Keratinocyte (primary cell): ENCODE measurements at regions not wholly inside any gene's neighbourhood (a gene's known extent, or its start where the extent isn't known, plus 50 kb on each side); places are given as distances from the start of the nearest gene placed in this dataset.

Experiments
- DNase-seq: peaks from one replicate; pipeline ENCODE4 v3.0.0-alpha.2; 2011; ENCODE audit warnings: low read depth, missing footprints, low spot score
- FAIRE-seq: peaks from 2 replicates; lab custom pipeline; 2011; peaks lifted over from hg19 to GRCh38; lab: Jason Lieb, UNC
- H2AFZ ChIP-seq: 2 replicates; pipeline ENCODE4 v1.6.0; 2012; ENCODE audit warnings: low read length, control low read depth, inconsistent platforms; ENCODE audit not compliant: control insufficient read depth
- H3K27ac ChIP-seq: 2 replicates; pipeline ENCODE4 v1.5.1; 2011; ENCODE audit warnings: low read length; ENCODE audit not compliant: control insufficient read depth, insufficient read depth
- H3K27me3 ChIP-seq: 3 replicates; pipeline ENCODE4 v1.6.0; 2011; ENCODE audit warnings: low read length; ENCODE audit not compliant: control insufficient read depth, insufficient read depth; ENCODE audit errors: extremely low read depth
- H3K36me3 ChIP-seq, 2 experiments: 2 replicates in 1 of 2; 3 replicates in 1 of 2; pipeline ENCODE4 v1.5.1; 2011; ENCODE audit warnings: low read length in 2 of 2, mild to moderate bottlenecking in 1 of 2; ENCODE audit not compliant: control insufficient read depth in 2 of 2, insufficient read depth in 2 of 2; ENCODE audit errors: extremely low read depth in 1 of 2
- H3K4me1 ChIP-seq: 3 replicates; pipeline ENCODE4 v1.5.1; 2011; ENCODE audit warnings: low read length; ENCODE audit not compliant: control insufficient read depth, insufficient read depth; ENCODE audit errors: extremely low read depth
- H3K4me2 ChIP-seq: 3 replicates; pipeline ENCODE4 v1.6.0; 2011; ENCODE audit warnings: low read depth, low read length; ENCODE audit not compliant: control insufficient read depth, insufficient read depth; ENCODE audit errors: extremely low read depth
- H3K4me3 ChIP-seq, 3 experiments: fragments of 200-600 bp in 1 of 3; sonication (generic) in 1 of 3; 2 replicates in 2 of 3; 3 replicates in 1 of 3; pipeline ENCODE4 v1.5.1; 2011 to 2016; ENCODE audit warnings: low read length in 3 of 3, mild to moderate bottlenecking in 3 of 3, control low read depth in 2 of 3, inconsistent platforms in 1 of 3, low read depth in 1 of 3, mixed read lengths in 1 of 3, mixed run types in 1 of 3, moderate library complexity in 1 of 3; ENCODE audit not compliant: control insufficient read depth in 2 of 3, insufficient read depth in 2 of 3; ENCODE audit errors: extremely low read depth in 1 of 3
- H3K79me2 ChIP-seq: 2 replicates; pipeline ENCODE4 v1.6.0; 2012; ENCODE audit warnings: low read length; ENCODE audit not compliant: control insufficient read depth, insufficient read depth
- H3K9ac ChIP-seq: 3 replicates; pipeline ENCODE4 v1.6.0; 2011; ENCODE audit warnings: low read length; ENCODE audit not compliant: control insufficient read depth, insufficient read depth; ENCODE audit errors: extremely low read depth
- H3K9me1 ChIP-seq: 3 replicates; pipeline ENCODE4 v1.6.0; 2011; ENCODE audit warnings: low read length; ENCODE audit not compliant: control insufficient read depth, insufficient read depth; ENCODE audit errors: extremely low read depth
- H3K9me3 ChIP-seq: 2 replicates; pipeline ENCODE4 v1.5.1; 2012; ENCODE audit warnings: low read depth, low read length; ENCODE audit not compliant: control insufficient read depth
- H4K20me1 ChIP-seq: 3 replicates; pipeline ENCODE4 v1.6.0; 2011; ENCODE audit warnings: low read length; ENCODE audit not compliant: control insufficient read depth, insufficient read depth; ENCODE audit errors: extremely low read depth
- EZH2 ChIP-seq: IDR thresholded peaks from one replicate; pipeline ENCODE4 v1.6.1; 2012; ENCODE audit warnings: inconsistent platforms, mild to moderate bottlenecking, low read length, moderate library complexity
- dilution Hi-C: fragments of 300-500 bp; cut with MboI; formaldehyde crosslinking; loops from one replicate; pipeline ENCODE4 v1.7.0; 2020; ENCODE audit warnings: low sequenced_read_pairs; ENCODE audit not compliant: extremely low pct_ligation_motif_present
- TF ChIP-seq, protein P1 (sequence below), 3 experiments: IDR thresholded peaks in 1 of 3; conservative IDR thresholded peaks in 1 of 3; optimal IDR thresholded peaks in 1 of 3; 2 replicates in 2 of 3; 3 replicates in 1 of 3; pipeline versions ENCODE3 to v1.5.1; 2011; ENCODE audit warnings: low read length in 3 of 3, mild to moderate bottlenecking in 3 of 3, moderate library complexity in 2 of 3, control low read depth in 1 of 3, inconsistent platforms in 1 of 3; ENCODE audit not compliant: insufficient read depth in 2 of 3; ENCODE audit errors: extremely low read depth in 1 of 3

- peaks cover 16 to 32% of the 10 kb centered on the region in 2 experiments for H3K36me3 ChIP-seq
Measured at GRCh38 chr14:71730471-71730870, 201.8 kb upstream of the RGS6 start.

GRCh38 chr14:71731096-71731495, 201.1 kb upstream of the RGS6 start:
- no peak for DNase-seq
- Histone ChIP-seq H4K20me1 (no peaks in the 10 kb centered on the region), H3K36me3 (peaks cover 16 to 34% of the 10 kb centered on the region in 2 experiments), H3K9me1 (no peaks in the 10 kb centered on the region), H3K79me2 (no peaks in the 10 kb centered on the region), H3K9ac (no peak overlapping the region), H3K4me1 (peaks cover 16% of the 10 kb centered on the region), H3K4me2 (no peak overlapping the region), H3K27ac (no peak overlapping the region), H3K9me3 (no peaks in the 10 kb centered on the region), H3K4me3 (no peak overlapping the region), H2AFZ (no peak overlapping the region), H3K27me3 (no peaks in the 10 kb centered on the region)
- dilution Hi-C loops = no loop called here
- TF ChIP-seq EZH2 = no peak
- TF ChIP-seq, protein P1, sequence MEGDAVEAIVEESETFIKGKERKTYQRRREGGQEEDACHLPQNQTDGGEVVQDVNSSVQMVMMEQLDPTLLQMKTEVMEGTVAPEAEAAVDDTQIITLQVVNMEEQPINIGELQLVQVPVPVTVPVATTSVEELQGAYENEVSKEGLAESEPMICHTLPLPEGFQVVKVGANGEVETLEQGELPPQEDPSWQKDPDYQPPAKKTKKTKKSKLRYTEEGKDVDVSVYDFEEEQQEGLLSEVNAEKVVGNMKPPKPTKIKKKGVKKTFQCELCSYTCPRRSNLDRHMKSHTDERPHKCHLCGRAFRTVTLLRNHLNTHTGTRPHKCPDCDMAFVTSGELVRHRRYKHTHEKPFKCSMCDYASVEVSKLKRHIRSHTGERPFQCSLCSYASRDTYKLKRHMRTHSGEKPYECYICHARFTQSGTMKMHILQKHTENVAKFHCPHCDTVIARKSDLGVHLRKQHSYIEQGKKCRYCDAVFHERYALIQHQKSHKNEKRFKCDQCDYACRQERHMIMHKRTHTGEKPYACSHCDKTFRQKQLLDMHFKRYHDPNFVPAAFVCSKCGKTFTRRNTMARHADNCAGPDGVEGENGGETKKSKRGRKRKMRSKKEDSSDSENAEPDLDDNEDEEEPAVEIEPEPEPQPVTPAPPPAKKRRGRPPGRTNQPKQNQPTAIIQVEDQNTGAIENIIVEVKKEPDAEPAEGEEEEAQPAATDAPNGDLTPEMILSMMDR (optimal IDR thresholded peaks at IDR 0.05 in 1 of 3, IDR thresholded peaks at IDR 0.05 in 1 of 3, conservative IDR thresholded peaks at IDR 0.05 in 1 of 3; ENCODE audit: extremely low read depth in 1 of 3, insufficient read depth in 2 of 3, low read length in 3 of 3) = no peak
- no peak for FAIRE-seq

More at GRCh38 chr14:71730471-71730870, 201.8 kb upstream of the RGS6 start:
- Histone ChIP-seq H3K4me1 (peaks cover 23% of the 10 kb centered on the region), H3K4me2 (no peak overlapping the region), H3K27me3 (no peaks in the 10 kb centered on the region), H3K4me3 (no peak overlapping the region), H3K27ac (no peak overlapping the region), H3K9me3 (no peaks in the 10 kb centered on the region), H3K79me2 (no peaks in the 10 kb centered on the region), H3K9ac (no peak overlapping the region), H3K9me1 (no peaks in the 10 kb centered on the region), H2AFZ (no peak overlapping the region), H4K20me1 (no peaks in the 10 kb centered on the region)
- TF ChIP-seq EZH2 = no peak
- TF ChIP-seq, protein P1 (optimal IDR thresholded peaks at IDR 0.05 in 1 of 3, IDR thresholded peaks at IDR 0.05 in 1 of 3, conservative IDR thresholded peaks at IDR 0.05 in 1 of 3; ENCODE audit: extremely low read depth in 1 of 3, insufficient read depth in 2 of 3, low read length in 3 of 3) = no peak
- dilution Hi-C loops = no loop called here
- DNase-seq = no peak
- FAIRE-seq = no peak
